GM13976 (cell line): ENCODE measurements at regions not wholly inside any gene's neighbourhood (a gene's known extent, or its start where the extent isn't known, plus 50 kb on each side); places are given as distances from the start of the nearest gene placed in this dataset.

Source experiments
- DNase-seq: peaks from one replicate; pipeline ENCODE4 v3.0.0; 2012; ENCODE audit warnings: low spot score
- CTCF ChIP-seq: IDR thresholded peaks from 2 replicates; pipeline ENCODE4 v1.5.1; 2012; ENCODE audit warnings: borderline replicate concordance, mild to moderate bottlenecking; ENCODE audit not compliant: insufficient read depth; ENCODE audit errors: extremely low read depth, missing control alignments, control extremely low read depth
- in situ Hi-C: fragments of 300-500 bp; cut with MboI; formaldehyde crosslinking; loops from one replicate; pipeline ENCODE4 v1.12.0; 2022; ENCODE audit warnings: low sequenced_read_pairs, mixed read lengths, inconsistent platforms; ENCODE audit not compliant: unreplicated experiment

- no peak for DNase-seq
- TF ChIP-seq CTCF = no peak
- in situ Hi-C loops = no loop called here
Measured at GRCh38 chrX:26286836-26287235, 70.9 kb downstream of the MAGEB5 start.
